HG03558 (cell line): ENCODE measurements at regions not wholly inside any gene's neighbourhood (a gene's known extent, or its start where the extent isn't known, plus 50 kb on each side); places are given as distances from the start of the nearest gene placed in this dataset.
A peak's percentile ranks its signal among the peaks of the same experiment; 100 is the strongest.
"Not testable (repeated sequence)": the region's sequence is repeated elsewhere in the genome, so short reads cannot be mapped to it uniquely, and the experiment has no call there.

ENCODE experiments used
- ATAC-seq: cut with Tn5 transposase; IDR thresholded peaks from one replicate; pipeline ENCODE4 v1.9.1; 2021; ENCODE audit warnings: moderate number of reproducible peaks; ENCODE audit not compliant: unreplicated experiment; ENCODE audit errors: extremely low read depth

GRCh38 chr5:57713535-57713934 is 230.9 kb upstream of the ACTBL2 start:
- not testable (repeated sequence) for ATAC-seq

GRCh38 chr5:57711946-57712345 is 229.3 kb upstream of the ACTBL2 start:
- ATAC-seq: no peak

GRCh38 chr5:57711471-57711870 is 228.9 kb upstream of the ACTBL2 start:
- no peak for ATAC-seq

- ATAC-seq: no peak
These were observed 227.5 kb upstream of the ACTBL2 start for GRCh38 chr5:57710126-57710525.

- no peak for ATAC-seq
These were observed 223.2 kb upstream of the ACTBL2 start for GRCh38 chr5:57705769-57706168.

GRCh38 chr5:57703721-57704120 is 221.1 kb upstream of the ACTBL2 start:
- no peak for ATAC-seq

GRCh38 chr5:57700484-57700883 is 217.9 kb upstream of the ACTBL2 start:
- ATAC-seq: no peak

GRCh38 chr5:57700072-57700471 is 217.5 kb upstream of the ACTBL2 start:
- no peak for ATAC-seq

- no peak for ATAC-seq
These were observed 216.2 kb upstream of the ACTBL2 start for GRCh38 chr5:57698802-57699201.

GRCh38 chr5:57698086-57698485 is 215.5 kb upstream of the ACTBL2 start:
- ATAC-seq: no peak

GRCh38 chr5:57696825-57697570 is 214.4 kb upstream of the ACTBL2 start:
- no peak for ATAC-seq

GRCh38 chr5:57696389-57696769 is 213.8 kb upstream of the ACTBL2 start:
- ATAC-seq: no peak

- no peak for ATAC-seq
These were observed 213.2 kb upstream of the ACTBL2 start for GRCh38 chr5:57695706-57696388.

- ATAC-seq: no peak
These were observed 212.6 kb upstream of the ACTBL2 start for GRCh38 chr5:57695179-57695578.

GRCh38 chr5:57693488-57694305 is 211.1 kb upstream of the ACTBL2 start:
- no peak for ATAC-seq

- ATAC-seq: peak; percentile 45
These were observed 210.2 kb upstream of the ACTBL2 start for GRCh38 chr5:57692582-57693487.

- ATAC-seq: no peak
These were observed 208.1 kb upstream of the ACTBL2 start for GRCh38 chr5:57690724-57691123.

- ATAC-seq: no peak
These were observed 205.0 kb upstream of the ACTBL2 start for GRCh38 chr5:57687596-57687995.

- no peak for ATAC-seq
These were observed 203.1 kb upstream of the ACTBL2 start for GRCh38 chr5:57685516-57686255.
